GM19023 (cell line): ENCODE measurements at regions not wholly inside any gene's neighbourhood (a gene's known extent, or its start where the extent isn't known, plus 50 kb on each side); places are given as distances from the start of the nearest gene placed in this dataset.
A peak's percentile ranks its signal among the peaks of the same experiment; 100 is the strongest.

ENCODE experiments used
- ATAC-seq: cut with Tn5 transposase; IDR thresholded peaks from one replicate; pipeline ENCODE4 v1.9.1; 2021; ENCODE audit warnings: mild to moderate bottlenecking, moderate library complexity; ENCODE audit not compliant: unreplicated experiment

- no peak for ATAC-seq
These were observed 153.0 kb downstream of the SMIM20 start for GRCh38 chr4:26067035-26067434.

- no peak for ATAC-seq
These were observed 155.2 kb downstream of the SMIM20 start for GRCh38 chr4:26069218-26069617.

GRCh38 chr4:26071688-26072087 is 157.7 kb downstream of the SMIM20 start:
- ATAC-seq, result no peak

GRCh38 chr4:26073886-26074560 is 160.0 kb downstream of the SMIM20 start:
- no peak for ATAC-seq

GRCh38 chr4:26074712-26075430 is 160.9 kb downstream of the SMIM20 start:
- peak; percentile 73 for ATAC-seq

GRCh38 chr4:26075583-26075982 is 161.6 kb downstream of the SMIM20 start:
- no peak for ATAC-seq

- peak; percentile 76 for ATAC-seq
These were observed 162.1 kb downstream of the SMIM20 start for GRCh38 chr4:26076000-26076587.

- ATAC-seq, result no peak
These were observed 162.9 kb downstream of the SMIM20 start for GRCh38 chr4:26076896-26077295.

GRCh38 chr4:26077756-26078155 is 163.7 kb downstream of the SMIM20 start:
- ATAC-seq, result no peak

GRCh38 chr4:26080870-26081628 is 167.0 kb downstream of the SMIM20 start:
- ATAC-seq, result no peak

GRCh38 chr4:26081795-26082498 is 167.9 kb downstream of the SMIM20 start:
- no peak for ATAC-seq

GRCh38 chr4:26082565-26082964 is 168.5 kb downstream of the SMIM20 start:
- ATAC-seq, result no peak

- ATAC-seq, result peak; percentile 51
These were observed 170.0 kb downstream of the SMIM20 start for GRCh38 chr4:26083987-26084386.

GRCh38 chr4:26084414-26084813 is 170.4 kb downstream of the SMIM20 start:
- no peak for ATAC-seq

GRCh38 chr4:26085551-26085950 is 171.5 kb downstream of the SMIM20 start:
- no peak for ATAC-seq

GRCh38 chr4:26086621-26087441 is 172.8 kb downstream of the SMIM20 start:
- ATAC-seq, result no peak

- ATAC-seq, result peak; percentile 64
These were observed 174.5 kb downstream of the SMIM20 start for GRCh38 chr4:26088433-26088928.

GRCh38 chr4:26093551-26093950 is 179.5 kb downstream of the SMIM20 start:
- no peak for ATAC-seq

GRCh38 chr4:26094076-26094475 is 180.1 kb downstream of the SMIM20 start:
- ATAC-seq, result no peak

GRCh38 chr4:26094911-26095310 is 180.9 kb downstream of the SMIM20 start:
- no peak for ATAC-seq
